ENCODE measurements at regions not wholly inside any gene's neighbourhood (a gene's known extent, or its start where the extent isn't known, plus 50 kb on each side); places are given as distances from the start of the nearest gene placed in this dataset.
"Not testable (repeated sequence)": the region's sequence is repeated elsewhere in the genome, so short reads cannot be mapped to it uniquely, and the experiment has no call there.

DNA sequence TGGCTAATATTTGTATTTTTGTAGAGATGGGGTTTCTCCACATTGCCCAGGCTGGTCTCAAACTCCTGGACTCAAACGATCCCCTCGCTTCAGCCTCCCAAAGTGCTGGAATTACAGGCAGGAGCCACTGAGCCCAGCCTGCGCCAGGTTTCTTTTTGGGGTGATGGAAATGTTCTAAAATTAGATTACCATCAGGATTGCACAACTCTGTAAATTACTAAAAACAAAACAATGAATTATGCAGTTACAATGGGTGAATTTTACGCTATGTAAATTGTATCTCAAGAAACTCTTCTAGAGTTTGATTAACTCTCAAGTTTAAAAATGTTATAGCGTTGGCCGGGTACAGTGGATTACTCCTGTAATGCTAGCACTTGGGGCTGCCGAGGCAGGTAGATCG, 118.9 kb upstream of the TBL1X start:
- no peak for DNase-seq (ENCODE audit: low read depth)

DNA sequence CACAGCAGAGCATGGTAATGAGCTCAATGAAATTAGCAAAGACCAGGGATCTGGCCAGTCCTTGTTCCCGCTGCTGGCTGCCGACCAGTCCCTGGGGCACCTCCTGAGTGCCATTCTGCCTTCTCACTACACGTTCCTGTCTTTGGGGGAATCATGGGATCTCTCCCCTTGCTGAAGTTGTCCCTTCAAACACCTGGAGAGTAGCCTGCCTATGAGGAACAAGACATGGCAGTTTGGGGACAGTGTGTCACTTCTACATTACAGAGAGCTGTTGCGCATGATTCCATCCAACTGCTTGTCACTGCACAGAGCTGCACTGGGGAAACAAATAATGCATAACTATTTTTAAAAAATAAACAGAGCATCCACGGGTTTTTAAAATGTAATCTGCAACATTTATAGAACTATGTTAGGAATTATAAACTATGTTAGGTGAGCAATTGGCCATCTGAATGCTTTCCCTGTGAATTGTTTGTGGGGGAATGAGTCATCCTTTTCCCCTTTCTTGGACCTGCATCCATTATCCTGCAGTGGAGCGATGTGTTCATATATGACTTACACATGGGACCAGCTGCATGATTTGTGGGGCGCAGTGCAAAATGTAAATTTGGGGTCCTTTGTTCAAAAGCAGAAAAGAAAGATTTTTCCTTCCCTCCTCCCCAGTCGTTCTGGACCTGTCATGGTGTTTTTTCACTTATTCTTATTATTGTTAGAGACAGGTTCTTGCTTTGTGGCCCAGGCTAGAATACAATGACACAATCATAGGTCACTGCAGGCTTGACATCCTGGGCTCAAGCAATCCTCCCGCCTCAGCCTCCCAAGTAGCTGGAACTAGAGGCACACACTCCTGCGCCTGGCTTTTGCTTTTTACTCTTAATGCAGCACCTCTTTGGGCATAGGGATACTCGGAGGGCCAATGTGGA, 115.0 kb upstream of the TBL1X start:
- no peak for DNase-seq (ENCODE audit: low read depth)

DNA sequence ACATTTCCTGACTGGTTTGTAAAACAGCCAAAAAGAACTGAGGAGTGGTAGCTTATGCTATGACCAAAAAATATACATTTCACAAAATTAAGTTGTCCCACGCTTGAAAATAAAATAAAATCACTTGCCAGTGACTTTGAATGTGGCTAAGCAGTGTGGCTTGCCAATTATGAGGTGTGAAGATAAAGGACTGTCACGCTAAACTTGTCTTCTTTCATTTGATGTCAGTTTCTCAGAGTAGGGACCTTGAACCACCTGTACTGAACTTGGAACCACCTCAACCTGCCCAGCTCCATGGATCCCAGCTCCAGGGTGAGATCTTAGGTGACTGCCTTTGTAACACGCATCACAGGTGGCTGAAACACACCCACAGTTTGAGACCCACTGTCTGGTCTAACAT, 113.7 kb upstream of the TBL1X start:
- no peak for DNase-seq (ENCODE audit: low read depth)

DNA sequence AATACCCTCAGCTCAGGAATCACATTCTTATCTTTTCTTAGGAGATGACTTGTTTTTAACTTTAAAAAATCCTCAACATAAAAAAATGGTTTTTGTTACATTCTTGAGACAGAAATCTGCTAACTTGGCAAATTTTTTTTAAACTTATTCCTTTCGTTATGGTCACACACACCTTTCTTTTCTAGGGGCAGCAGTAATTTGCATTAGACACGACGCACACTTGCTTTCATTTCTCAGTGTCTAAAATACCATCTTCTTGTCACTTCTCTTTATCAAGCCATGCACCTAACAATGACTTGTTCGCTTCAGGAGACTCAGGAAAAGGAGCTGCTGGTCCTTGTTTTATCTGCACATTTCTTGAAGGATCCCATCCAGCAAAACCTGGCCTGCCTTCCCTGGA, 112.6 kb upstream of the TBL1X start:
- DNase-seq (ENCODE audit: low read depth), result no peak

DNA sequence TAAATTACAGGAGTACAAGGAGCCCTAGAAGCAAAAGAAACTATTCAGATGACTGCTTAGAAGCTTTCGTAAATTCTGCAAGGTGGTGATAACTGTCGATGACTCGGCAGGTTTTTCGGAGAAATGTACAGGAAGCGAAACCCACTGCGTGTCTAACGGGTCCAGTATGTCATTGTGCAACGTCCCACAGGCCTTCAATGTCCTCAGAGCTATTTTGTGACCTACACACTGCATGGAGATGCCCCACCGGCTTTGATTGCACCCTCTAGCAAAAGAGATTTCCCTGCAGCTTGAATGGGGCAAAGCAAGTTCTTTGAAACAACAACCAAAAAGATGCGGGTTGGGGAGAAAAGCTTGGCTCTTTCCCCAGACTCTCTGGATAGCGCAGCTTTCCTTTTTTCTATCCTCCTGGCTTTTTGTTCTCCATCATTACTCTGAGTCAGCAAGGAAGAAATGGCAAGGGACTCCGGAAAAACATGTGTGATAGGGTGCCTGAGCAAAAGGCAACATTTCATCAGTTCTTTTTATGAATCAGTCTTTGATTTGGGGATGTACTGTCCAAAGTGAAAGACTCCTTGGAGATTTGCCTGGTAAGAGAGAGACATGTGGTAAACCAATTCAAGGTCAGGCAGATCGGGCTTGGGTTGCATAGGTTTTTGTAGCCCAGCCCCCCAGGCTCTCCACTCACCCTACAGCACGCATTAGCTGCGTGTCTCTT, 112.0 kb upstream of the TBL1X start:
- DNase-seq (ENCODE audit: low read depth), result no peak

DNA sequence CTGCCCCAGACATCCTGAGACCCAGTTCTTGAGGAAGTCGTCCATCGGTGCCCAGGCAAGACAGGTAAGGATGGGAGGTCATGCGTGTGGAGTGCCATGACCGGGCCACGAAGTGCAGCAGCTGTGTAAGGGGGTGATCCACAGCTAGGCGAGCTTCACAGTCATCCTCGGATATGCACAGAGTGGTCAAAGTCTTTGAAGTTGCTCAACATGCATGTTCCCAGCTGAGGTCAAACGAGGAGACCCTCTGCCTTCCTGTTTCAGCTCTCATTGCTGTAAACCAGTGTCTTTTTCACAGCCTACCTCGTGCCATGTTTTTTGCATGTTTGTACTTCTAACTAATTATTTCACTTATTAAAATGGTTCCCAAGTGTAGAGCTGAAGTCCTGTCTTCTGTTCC, 109.9 kb upstream of the TBL1X start:
- DNase-seq (ENCODE audit: low read depth), result no peak

DNA sequence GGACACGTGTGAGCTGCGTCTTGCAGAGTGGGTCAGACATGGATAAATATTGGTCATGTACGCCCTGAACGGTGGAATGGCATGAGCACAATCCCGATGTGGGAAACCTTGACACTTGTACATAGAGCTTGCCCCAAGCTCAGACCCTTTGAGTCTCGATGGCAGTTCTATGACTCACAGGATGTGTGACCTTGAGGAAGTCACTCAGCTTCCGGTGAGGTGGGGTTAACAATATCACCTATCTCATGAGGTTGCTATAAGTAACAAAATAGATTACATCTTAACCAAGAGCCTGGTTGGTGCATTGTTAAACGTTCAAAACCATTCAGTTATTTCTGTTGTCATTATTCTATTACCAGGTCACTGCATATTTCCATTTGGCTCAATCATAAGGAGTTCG, 109.1 kb upstream of the TBL1X start:
- no peak for DNase-seq (ENCODE audit: low read depth)

DNA sequence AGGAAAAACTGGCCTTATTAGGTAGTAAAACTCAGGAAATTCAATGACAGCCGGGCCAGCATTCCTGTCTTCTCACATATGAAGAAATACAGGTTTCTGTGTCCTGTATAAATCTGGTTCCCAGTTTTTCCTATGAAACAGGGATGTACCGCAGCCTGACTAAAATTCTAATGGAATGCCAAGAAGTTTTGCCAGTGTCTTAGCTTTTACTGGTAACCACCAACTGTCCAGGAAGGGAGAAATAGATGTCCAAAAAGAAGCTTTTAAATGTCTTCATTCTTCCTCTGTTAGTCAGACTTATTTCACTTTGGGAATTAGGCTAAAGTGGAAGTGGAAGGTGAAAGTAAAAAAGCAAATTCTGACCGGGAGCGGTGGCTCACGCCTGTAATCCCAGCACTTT, 108.0 kb upstream of the TBL1X start:
- no peak for DNase-seq (ENCODE audit: low read depth)

DNA sequence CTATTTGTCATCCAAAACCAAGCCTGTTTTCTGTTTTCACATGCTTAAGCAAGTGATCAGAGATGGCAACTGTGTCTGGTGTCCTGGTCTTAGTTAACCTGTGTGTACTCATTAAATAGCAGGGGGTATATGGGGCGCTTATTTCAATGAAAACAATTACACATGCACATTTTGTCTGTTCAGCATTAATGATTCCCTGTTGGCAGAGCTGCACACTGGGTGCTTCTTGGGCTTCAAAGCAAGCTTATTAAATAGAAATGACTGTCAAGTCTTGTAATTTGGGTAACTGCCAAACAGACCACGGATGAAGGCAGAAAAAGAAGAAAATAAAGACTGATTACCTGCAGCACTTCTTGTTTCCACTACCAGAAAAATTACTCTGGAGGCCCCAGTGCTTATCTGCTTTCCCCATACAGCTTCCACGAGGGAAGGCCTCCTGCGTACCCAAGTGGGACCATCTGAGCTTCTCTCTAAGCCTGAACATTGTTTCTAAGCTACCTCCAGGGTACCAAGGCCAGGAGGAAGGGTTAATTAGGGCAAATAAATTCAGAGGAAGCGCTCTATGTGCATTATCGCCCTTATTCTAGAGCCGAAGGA, 107.2 kb upstream of the TBL1X start:
- DNase-seq (ENCODE audit: low read depth), result no peak

DNA sequence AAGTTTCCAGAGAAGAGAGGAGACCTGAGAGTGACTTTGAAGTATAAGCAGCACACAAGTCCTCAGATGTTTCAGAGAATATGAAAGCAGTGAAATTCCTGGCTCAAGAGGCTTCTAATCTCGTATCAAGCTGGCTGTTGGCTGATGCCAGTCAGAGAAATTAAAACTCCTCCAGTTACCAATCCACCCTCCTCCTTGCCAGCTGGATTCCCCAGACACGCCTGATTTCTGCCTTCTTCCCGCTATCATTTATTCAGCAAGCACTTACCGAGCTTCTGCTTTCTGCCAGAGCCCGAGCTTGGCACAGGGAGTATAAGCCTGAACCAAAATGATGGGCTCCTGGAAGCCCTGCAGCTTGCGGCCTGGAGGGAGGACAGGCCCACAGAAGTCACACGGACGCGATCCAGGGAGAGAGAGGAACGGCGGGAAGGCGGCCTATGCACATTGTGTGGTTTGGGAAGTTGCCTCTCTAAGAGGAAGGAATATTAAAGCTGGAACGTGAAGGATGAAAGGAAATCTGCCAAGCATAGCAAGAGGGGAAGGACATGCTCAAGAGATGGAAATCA, 102.4 kb upstream of the TBL1X start:
- DNase-seq (ENCODE audit: low read depth), result no peak

DNA sequence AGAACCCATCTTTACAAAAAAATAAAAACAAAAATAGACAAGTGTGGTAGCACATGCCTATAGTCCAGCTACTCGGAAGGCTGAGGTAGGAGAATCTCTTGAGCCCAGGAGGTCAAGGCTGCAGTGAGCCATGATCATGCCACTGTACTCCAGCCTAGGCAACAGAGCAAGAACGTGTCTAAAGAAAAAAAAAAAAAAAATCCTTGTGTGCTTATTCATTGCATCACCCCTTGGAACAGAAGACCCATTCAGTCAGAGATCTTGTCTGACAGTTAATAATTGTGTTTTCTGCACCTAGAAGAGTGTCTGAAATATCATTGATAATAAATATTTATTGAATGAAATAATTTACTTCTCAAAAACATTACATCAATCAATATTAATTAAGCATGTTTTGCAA, 97.4 kb upstream of the TBL1X start:
- DNase-seq (ENCODE audit: low read depth), result no peak

DNA sequence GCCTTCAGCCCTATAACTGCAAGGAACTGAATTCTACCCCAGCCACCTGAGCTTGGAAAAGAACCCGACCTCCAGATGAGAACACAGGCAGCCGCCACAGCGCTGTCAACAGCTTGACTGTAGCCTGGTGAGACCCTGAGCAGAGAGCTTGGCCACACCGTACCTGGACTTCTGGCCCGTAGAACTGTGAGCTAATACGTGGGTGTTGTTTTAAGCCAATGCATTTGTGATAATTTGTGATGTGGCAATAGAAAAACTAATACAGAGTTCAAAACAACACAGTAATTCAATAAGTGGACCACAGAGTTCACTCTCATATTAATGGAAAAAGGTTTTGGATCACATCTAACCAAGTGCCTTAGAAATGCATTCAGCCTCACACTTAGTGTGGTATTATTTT, 96.6 kb upstream of the TBL1X start:
- no peak for DNase-seq (ENCODE audit: low read depth)

DNA sequence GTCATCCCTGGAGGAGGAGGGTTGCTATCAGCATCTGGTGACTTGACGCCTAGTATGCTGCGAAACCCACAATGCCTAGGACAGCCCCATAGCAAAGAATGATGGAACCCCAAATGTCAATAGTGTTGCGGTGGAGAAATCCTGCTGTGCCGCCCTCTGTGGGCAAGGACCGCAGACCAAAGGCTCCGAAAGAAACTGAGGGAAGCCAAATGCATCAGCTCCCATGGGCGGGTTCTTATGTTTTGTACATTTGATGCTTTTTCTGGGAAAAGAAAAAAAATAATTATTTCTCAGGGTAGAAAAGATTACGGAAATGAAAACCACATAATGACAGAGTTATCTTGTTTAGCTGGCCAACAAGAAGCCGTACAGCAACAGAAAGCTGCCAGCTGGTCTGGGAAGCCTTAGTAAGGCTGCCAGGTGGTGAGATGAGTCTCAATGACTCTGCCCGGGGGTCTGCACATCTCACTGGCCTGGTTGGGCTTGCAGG, 95.0 kb upstream of the TBL1X start:
- DNase-seq (ENCODE audit: low read depth), result no peak

DNA sequence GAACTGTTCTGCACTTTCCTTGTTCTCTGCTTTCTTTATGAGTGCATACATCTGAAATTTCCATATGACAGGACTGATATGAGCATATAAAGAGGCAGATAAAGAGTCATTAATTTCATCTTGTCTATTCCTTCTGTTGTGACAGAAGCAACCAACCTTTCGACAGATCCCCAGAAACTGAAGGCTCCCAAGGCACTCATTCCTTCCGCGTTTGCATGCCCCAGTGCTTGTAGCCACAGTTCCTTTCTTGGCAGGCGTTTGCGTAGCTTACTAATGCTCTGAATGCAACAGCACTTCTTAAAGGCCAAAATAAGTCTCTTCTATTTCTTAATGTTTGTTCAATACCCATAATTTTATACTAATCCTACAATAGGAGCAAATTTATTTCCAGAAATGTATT, 94.0 kb upstream of the TBL1X start:
- DNase-seq (ENCODE audit: low read depth), result no peak

DNA sequence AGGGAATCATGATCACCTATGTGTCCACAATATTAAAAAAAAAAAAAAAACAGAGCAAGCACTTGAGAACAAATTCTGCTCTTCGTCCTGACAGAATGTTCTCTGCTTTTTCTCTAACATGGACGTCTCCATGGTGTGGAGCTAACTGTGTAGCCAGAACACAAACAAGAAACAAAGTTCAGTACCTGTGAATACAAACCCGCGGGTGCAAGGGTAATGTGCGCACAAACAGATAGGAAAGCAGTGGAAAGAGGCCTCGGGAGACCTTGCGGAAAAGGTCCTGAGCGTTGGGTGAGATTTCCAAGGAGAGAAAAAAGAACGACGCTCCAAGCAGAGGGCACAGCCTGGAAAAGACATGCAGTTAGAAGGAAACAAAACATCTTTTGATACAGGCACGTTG, 92.0 kb upstream of the TBL1X start:
- DNase-seq (ENCODE audit: low read depth), result no peak

DNA sequence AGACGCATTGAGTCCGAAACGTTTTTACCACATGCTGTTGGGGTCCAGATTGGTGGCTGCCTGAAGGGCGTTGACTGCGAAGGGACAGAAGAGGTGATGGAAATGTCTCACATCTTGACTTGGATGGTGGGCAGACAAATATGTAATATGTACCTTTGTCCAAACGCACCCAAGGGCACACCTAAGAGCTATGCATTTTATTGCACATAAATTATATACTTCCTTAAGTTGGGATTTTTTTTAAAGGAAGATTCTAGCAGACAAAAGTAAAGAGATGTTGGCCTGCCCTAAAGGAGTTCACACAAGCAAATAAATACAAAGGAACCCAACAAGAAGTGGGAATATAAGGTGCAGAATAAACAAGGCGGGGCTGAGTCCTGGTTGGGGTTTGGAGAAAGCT, 91.1 kb upstream of the TBL1X start:
- no peak for DNase-seq (ENCODE audit: low read depth)

DNA sequence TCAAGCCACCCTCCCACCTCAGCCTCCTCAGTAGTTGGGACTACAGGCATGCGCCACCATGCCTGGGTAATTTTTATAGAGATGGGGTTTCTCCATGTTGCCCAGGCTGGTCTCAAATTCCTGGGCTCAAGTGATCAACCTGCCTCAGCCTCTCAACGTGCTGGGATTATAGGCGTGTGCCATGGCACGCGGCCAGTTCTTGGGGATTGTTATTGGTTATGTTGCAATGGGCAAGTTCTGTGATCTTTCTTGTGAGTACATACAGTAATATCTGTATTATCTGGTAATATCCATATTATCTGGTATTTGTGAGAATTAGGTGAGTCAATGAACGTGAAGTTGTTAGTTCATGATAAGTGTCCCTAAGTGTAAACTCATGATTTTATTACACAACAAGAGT, 90.3 kb upstream of the TBL1X start:
- no peak for DNase-seq (ENCODE audit: low read depth)

DNA sequence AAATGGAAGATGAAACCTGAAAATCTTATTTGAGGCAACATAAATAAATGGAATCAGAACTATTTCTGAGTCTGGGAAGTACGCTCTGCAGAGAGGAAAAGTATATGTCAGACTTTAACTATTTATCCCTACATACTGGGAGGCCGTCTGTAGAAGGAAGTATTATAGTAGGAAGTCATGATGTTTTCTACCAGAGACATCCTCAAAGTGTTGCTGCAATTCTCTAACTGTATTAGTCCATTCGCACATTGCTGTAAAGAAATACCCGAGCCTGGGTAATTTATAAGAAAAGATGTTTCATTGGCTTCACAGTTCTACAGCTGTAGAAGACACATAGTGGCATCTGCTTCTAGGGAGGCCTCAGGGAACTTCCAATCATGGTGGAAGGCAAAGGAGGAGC, 88.7 kb upstream of the TBL1X start:
- no peak for DNase-seq (ENCODE audit: low read depth)

DNA sequence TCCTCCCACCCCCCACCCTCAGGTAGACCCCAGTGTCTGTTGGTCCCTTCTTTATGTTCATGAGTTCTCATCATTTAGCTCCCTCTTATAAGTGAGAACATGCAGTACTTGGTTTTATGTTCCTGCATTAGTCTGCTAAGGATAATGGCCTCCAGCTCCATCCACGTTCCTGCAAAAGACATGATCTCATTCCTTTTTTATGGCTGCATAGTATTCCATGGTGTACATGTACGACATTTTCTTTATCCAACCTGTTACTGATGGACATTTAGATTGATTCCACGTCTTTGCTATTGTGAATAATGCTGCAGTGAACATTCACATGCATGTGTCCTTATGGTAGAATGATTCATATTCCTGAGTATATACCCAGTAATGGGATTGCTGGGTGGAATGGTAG, 87.6 kb upstream of the TBL1X start:
- not testable (repeated sequence) for DNase-seq (ENCODE audit: low read depth)

DNA sequence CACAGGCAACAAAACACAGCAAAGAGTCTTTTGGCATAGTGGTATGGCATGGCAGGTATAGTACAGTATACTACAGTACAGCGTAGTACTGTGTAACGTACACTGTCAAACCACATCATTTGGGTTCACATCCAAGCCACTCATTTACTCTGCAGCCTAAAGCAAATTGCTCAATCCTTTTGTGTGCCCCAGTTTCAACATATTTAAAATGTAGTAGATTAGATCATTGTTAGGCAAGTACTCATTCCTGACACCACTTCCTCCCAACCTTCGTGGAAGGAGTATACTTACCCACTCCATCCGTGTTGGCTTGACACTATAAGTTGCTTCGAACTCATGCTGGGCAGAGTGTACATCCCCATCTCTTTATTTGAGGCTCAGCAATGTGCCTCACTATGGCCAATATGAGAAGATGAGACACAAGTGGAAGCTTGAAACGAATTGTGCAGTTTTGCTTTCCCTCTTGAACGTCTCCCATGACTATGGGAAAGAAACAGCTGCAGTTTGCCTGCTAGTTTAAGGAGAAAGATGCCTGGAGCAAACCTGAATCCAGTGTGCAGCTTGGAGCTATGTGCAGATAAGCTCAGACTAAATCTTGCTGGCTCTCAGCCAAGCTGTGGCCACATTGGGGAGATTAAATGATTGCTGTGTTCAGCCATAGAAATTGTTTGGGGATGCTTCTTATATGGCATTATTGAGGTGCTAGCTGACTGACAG, 85.7 kb upstream of the TBL1X start:
- DNase-seq (ENCODE audit: low read depth), result no peak

DNA sequence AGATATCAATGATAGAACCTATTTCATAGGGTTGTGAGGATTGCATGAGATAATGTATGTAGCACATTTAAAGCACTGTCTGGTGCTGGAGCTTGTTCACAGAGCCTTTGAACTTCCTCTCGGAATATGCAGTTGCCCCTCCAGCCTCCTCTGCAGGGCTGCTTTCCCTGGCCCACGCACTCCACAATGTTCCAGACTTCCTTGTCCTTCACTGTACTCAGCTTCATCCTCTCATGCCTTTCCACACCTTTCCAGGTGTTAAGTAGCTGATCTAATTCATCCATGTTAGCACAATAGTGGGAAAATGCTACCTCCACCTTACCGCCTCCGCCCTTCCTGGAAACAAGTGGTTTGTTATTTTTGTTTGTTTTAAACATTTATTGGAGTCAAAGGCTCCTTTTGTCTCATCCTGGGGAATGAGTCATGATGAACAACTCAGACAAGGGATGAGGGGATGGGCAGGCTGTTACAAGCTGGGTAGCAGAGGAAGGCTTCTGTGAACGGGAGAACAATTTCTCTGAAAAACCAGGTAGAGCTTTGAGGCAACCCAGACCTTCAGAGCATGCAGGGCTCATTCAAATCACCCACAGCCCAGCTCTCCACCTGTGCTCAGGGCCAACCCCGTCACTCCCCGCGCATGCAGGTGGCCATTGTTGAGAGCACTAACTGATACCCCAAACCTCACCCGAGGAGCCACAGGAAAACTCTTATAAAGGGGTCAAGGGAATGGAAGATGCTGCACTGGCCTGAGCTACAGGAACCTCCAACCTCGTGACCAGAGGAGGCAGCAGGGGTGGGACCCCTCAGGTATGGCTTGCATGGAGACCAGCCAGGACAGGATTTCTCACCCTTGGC, 84.9 kb upstream of the TBL1X start:
- DNase-seq (ENCODE audit: low read depth), result no peak
